GM12864 (cell line): ENCODE measurements at regions not wholly inside any gene's neighbourhood (a gene's known extent, or its start where the extent isn't known, plus 50 kb on each side); places are given as distances from the start of the nearest gene placed in this dataset.

Experiments
- DNase-seq: peaks from one replicate; pipeline ENCODE4 v3.0.0-alpha.2; 2011; ENCODE audit warnings: low read depth
- H3K4me3 ChIP-seq: 2 replicates; pipeline ENCODE4 v1.5.1; 2011; ENCODE audit warnings: mild to moderate bottlenecking, low read depth, low read length, control low read depth
- CTCF ChIP-seq: IDR thresholded peaks from 2 replicates; pipeline ENCODE4 v1.5.1; 2011; ENCODE audit warnings: low read depth, mild to moderate bottlenecking, moderate library complexity, low read length, control low read depth, inconsistent platforms; ENCODE audit errors: missing control alignments

- no peak for TF ChIP-seq CTCF
- DNase-seq = no peak
- H3K4me3 ChIP-seq = no peak overlapping the region
Measured at GRCh38 chr10:120278069-120278468, 179.0 kb upstream of the PLPP4 start.

- no peak overlapping the region for H3K4me3 ChIP-seq
- DNase-seq = no peak
- no peak for TF ChIP-seq CTCF
Measured at GRCh38 chr10:120279196-120279595, 177.8 kb upstream of the PLPP4 start.

GRCh38 chr10:120282421-120282820 lies 174.6 kb upstream of the PLPP4 start:
- no peak for TF ChIP-seq CTCF
- H3K4me3 ChIP-seq = no peak overlapping the region
- no peak for DNase-seq

- TF ChIP-seq CTCF = no peak
- no peak for DNase-seq
- no peak overlapping the region for H3K4me3 ChIP-seq
Measured at GRCh38 chr10:120282846-120283492, 174.1 kb upstream of the PLPP4 start.

- TF ChIP-seq CTCF = no peak
- no peak for DNase-seq
- no peak overlapping the region for H3K4me3 ChIP-seq
Measured at GRCh38 chr10:120285408-120285807, 171.6 kb upstream of the PLPP4 start.

GRCh38 chr10:120286280-120286679 lies 170.7 kb upstream of the PLPP4 start:
- DNase-seq = no peak
- no peak for TF ChIP-seq CTCF
- H3K4me3 ChIP-seq = no peak overlapping the region

- no peak for TF ChIP-seq CTCF
- DNase-seq = no peak
- no peak overlapping the region for H3K4me3 ChIP-seq
Measured at GRCh38 chr10:120300513-120300912, 156.5 kb upstream of the PLPP4 start.
